ENCODE measurements at regions not wholly inside any gene's neighbourhood (a gene's known extent, or its start where the extent isn't known, plus 50 kb on each side); places are given as distances from the start of the nearest gene placed in this dataset.

GRCh38 chr5:54643685-54644106 lies 126.1 kb downstream of the SNX18 start:
- no peak for TF ChIP-seq POLR2A (IDR thresholded peaks at IDR 0.05; ENCODE audit: low read depth, low read length)
- TF ChIP-seq POLR2AphosphoS5 (IDR thresholded peaks at IDR 0.05; ENCODE audit: low read depth, low read length): no peak
- no peak for TF ChIP-seq TAF1 (IDR thresholded peaks at IDR 0.05; ENCODE audit: borderline replicate concordance, low read depth, low read length)

Data from GM12892 (cell line).